HG03469 (cell line): ENCODE measurements at regions not wholly inside any gene's neighbourhood (a gene's known extent, or its start where the extent isn't known, plus 50 kb on each side); places are given as distances from the start of the nearest gene placed in this dataset.
"Not testable (repeated sequence)": the region's sequence is repeated elsewhere in the genome, so short reads cannot be mapped to it uniquely, and the experiment has no call there.

ENCODE experiments used
- ATAC-seq: cut with Tn5 transposase; IDR thresholded peaks from one replicate; pipeline ENCODE4 v1.9.1; 2021; ENCODE audit warnings: mild to moderate bottlenecking, moderate library complexity, moderate number of reproducible peaks; ENCODE audit not compliant: unreplicated experiment

- not testable (repeated sequence) for ATAC-seq
These were observed 278.8 kb downstream of the FAM47B start for GRCh38 chrX:35221391-35221790.

GRCh38 chrX:35244088-35244741, 301.6 kb downstream of the FAM47B start:
- no peak for ATAC-seq

DNA sequence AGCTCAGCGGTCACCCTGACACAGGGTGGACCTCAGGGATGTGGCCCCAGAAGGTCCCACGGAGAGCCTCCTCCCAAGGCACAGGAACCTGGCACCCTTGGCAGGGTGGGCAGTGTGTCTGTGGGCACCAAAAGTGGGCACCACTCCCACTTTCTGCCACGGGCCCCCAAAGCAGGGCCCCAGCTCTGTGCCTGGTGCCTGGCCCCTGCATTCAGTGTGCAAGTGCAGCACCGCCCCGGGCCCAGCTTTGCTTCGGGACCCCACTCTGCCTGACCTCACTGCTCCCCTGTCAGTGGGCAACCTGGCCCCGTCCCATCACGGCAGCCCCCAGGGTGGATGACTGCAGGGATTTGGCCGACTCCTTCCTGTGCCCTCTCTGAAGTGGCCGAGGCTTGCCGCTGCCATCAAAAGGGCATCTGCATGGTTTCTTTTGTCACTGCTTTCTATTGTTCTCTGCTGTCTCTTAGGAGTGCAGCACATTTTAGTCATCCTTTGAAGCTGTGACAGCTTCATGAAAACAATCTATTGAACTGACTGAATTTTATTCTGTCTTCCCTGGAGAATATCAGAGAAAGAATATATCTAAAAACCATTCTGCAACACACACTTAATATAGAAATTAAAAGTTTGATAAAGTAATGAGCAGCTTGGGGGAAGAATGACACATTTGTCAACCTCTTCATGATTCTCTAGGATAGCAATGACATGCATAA, 302.4 kb downstream of the FAM47B start:
- ATAC-seq: no peak

DNA sequence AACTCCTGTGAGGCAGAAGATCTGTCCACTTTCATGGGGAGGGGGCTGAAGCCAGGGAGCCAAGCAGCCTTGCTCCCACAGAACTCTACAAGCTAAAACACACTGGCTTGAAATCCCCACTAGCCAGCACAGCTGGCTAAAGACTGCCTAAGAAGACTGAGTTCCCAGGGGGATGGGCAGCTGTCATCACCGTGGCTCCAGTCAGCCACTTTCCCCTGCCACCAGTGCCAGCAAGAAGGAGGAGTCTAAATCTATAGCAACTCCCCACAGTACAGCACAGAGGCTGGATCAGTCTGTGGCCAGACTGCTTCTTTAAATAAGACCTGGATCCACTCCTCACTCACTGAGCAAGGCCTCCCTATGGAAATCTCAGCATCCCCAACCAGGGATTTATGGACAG, 308.6 kb downstream of the FAM47B start:
- ATAC-seq: no peak

DNA sequence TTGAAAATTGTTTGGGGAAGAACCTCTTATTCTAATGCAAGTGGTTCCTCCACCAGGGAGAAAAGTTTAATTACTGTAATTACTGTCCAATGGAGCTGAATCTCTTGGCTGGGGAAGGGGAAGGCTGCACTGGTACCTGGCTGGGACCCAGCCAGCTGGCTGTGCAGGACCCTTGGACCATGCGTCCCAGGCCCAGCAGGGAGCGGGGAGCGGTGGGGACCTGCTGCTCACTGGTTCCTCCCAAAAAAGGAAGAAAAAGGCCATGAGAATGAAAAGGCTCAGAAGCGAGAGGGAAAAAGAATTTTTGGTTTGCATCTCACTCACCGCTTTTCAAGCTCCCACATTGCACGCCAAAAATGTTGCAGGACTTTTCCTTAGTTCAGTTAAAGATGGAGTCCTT, 333.5 kb downstream of the FAM47B start:
- no peak for ATAC-seq

DNA sequence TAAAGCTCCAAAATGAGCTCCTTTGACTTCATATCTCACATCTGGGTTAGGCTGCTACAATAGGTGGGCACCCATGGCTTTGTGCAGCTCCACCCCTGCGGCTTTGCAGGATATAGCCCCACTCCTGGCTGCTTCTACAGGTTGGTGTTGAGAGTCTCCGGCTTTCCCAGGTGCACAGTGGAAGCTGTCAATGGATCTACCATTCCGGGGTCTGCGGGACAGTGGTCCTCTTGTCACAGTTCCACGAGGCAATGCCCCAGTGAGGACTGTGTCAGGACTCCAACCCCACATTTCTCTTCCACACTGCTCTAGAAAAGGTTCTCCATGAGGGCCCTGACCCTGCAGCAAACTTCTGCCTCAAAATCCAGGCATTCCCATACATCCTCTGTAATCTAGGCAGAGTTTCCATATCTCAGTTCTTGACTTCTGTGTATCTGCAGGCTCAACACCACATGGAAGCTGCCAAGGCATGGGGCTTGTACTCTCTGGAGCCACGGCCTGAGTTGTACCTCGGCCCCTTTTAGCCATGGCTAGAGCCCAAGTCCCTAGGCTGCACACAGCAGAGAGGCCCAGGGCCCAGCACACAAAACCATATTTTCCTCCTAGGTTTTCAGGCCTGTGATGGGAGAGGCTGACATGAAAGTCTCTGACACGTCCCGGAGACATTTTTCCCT, 342.8 kb downstream of the FAM47B start:
- no peak for ATAC-seq

- no peak for ATAC-seq
These were observed 346.1 kb downstream of the FAM47B start for GRCh38 chrX:35288657-35289056.

DNA sequence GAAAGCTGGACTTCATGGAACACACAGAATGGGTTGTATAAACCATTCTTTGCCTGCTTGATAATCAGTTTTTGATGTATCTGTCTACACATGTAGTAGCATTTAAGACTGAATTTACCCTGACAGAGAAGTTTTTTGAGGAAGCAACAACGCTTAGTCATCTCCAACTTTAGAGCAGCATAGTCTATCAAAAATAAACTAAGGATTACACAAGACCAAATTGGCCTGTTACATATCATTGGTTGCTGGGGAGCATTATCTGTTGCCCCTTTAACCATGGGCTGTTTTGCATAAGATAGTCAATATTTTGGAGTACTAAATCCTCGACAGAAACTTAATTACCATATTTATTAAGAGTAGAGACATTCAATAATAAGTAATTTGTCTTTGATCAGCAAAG, 347.4 kb downstream of the FAM47B start:
- ATAC-seq: no peak

GRCh38 chrX:35291013-35291412, 348.4 kb downstream of the FAM47B start:
- no peak for ATAC-seq

- no peak for ATAC-seq
These were observed 349.9 kb downstream of the FAM47B start for GRCh38 chrX:35292522-35292921.

GRCh38 chrX:35305037-35305436, 362.4 kb downstream of the FAM47B start:
- not testable (repeated sequence) for ATAC-seq

DNA sequence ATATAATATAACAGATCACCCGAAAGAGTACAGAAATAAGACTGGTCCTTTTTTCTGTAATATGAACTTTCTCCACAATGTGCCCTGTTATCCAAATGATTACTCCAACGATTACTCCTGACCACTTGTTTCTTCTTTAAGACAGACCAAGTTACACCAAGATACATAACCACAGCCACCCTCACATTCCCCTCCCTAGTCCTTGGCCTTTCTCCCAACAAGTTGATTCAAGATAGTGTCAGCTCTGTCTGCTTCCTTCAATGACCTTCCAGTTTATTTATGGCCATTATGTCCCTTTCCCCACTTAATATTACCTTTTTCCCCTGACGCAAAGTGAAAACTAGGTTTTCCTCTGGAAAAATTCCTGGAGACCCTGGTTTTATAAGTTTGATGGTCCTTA, 397.2 kb downstream of the FAM47B start:
- ATAC-seq: no peak

DNA sequence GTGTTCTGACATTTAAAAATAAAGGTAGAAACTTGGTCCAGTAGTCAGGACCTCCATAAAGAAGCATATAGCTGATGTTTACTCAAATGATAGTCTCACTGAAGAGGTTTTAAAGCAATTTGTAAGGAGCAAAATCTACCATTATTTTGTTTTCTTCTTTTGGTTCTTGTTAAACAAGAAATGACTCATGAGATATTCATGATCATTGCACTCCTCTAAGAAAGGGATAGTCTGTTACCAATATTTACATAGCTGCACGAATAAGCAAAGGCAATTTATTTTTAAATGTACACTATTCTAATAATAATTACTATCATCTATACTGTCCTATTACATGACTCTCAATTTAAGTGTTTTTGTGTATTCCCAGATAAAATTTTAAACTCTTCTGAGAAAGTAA, 397.9 kb downstream of the FAM47B start:
- no peak for ATAC-seq

GRCh38 chrX:35351212-35351611, 408.6 kb downstream of the FAM47B start:
- ATAC-seq: no peak

DNA sequence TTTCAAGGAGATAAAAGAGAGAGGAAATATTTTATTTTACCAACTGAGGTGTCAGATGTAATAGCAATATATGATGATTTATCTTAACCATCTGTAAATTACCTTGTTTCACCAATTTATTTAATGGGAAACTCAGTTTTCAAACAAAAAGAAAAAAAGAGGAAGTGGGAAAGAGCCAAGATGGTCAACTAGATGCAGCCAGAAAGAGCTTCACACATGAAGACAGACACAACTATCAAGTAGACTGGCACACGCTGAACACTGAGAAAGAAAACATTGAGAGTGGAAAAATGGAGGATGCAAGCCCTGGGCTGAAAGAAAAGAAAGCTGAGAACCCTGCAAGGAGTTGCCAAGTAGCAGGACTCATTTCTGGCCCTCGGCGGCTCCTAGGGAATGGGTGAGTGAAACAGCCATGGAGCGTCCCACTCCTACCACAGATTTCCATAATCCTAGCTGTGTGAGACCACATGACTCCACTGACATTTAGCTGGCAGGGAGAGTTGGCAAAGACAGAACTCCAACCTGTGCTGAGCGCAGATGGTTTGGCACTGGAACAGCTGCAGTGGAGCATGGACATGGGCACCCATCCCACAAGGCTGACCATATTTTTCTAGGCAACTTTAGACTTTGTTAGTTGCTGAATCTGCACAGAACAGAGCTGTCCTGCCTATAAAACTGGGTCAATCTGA, 409.3 kb downstream of the FAM47B start:
- ATAC-seq: no peak

DNA sequence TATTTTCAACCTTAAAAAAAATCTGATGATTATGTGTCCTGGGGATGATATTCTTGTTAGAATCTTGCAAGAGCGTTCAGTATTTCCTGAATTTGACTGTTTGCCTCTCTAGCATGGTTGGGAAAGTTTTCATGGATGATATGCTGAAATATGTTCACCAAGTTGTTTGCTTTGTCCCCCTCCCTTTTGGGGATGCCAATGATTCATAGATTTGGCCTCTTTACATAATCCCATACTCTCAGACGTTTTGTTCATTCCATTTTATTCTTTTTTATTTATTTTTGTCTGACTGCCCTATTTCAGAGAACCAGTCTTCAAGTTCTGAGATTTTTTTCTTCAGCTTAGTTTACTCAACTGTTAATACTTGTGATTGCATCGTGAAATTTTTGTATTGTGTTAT, 415.1 kb downstream of the FAM47B start:
- ATAC-seq: no peak

DNA sequence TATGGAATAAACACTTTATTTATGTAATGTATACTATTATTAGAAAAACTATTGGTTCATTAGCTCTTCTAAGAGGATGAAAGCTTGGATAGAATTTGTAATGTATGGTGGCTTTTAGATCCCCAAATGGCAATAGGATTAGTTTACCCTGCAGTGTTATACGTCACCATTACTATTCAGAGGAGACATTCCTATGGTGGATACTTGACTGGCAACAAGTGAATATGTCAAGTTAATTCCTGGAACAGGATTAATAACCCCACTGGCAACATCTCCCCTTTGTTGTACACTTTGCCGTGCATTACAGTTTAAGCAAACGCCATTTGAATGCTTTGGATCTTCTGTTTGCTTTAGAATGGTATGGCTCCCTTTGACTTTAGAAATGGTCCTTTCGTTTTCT, 420.3 kb downstream of the FAM47B start:
- ATAC-seq: no peak

DNA sequence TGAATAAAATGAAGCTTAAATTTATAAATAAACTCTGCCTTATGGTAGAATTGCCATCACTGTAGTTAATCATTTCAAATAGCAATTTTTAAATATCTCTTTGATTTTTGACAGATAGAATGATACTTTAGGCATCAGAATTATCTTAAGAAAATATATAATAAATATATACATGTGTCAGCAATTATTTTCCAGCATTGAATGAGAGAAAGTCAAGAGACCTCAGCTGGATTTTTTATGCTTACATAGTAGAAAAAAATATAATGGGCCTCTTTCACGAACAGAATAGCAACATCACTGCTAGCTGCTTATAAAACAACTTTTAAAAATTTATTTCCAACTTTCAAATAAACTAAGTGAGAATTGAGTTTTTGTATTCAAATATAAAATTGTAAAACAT, 424.0 kb upstream of the MAGEB16 start:
- no peak for ATAC-seq

- ATAC-seq: peak; percentile 58
These were observed 417.1 kb upstream of the MAGEB16 start for GRCh38 chrX:35380808-35381700.

- ATAC-seq: not testable (repeated sequence)
These were observed 416.4 kb upstream of the MAGEB16 start for GRCh38 chrX:35381709-35382108.

DNA sequence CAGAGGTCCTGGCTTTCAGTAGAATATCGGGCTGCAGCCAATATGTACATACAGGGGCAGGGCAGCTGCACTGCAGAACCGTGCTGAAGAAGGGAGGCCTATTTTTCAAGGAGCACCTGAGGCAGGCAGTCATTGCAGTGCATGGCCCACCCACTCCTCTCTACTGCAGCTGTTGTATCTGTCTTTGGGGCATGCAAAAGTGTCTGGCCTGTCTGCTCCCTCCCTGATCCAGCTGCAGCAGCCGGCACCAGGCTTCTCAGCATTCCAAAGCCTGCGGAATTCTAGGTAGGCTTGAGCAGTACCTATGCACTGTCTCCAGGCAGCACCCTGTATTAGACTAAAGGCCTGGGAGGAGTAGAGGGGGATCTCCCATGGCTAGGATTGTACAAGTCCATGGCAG, 415.2 kb upstream of the MAGEB16 start:
- no peak for ATAC-seq
